ENCODE measurements at regions not wholly inside any gene's neighbourhood (a gene's known extent, or its start where the extent isn't known, plus 50 kb on each side); places are given as distances from the start of the nearest gene placed in this dataset.

GRCh38 chr14:98278800-98279199 is 993.2 kb downstream of the BCL11B start:
- Histone ChIP-seq H3K4me1 (ENCODE audit: control insufficient read depth in 1 of 2, extremely low read depth in 1 of 2, insufficient read depth in 2 of 2, low read length in 2 of 2) (no peaks in the 10 kb centered on the region), H3K27ac (ENCODE audit: low read length) (no peak overlapping the region), H3K27me3 (replicated peaks in 1 of 2; ENCODE audit: control insufficient read depth in 2 of 2, extremely low read depth in 1 of 2, insufficient read depth in 2 of 2, low read length in 1 of 2) (no peaks in the 10 kb centered on the region), H3K4me3 (ENCODE audit: control insufficient read depth in 1 of 2, extremely low read depth in 1 of 2, low read length in 1 of 2) (no peak overlapping the region), H3K9me3 (no peaks in the 10 kb centered on the region), H3K36me3 (ENCODE audit: control insufficient read depth in 2 of 2, extremely low read depth in 1 of 2, insufficient read depth in 1 of 2, low read length in 1 of 2) (no peaks in the 10 kb centered on the region)
- no peaks in the 10 kb centered on the region for H3K27me3 Mint-ChIP-seq
- 92% methylated on average over 2 of the region's 3 CpGs for WGBS (ENCODE audit: insufficient coverage)
- POLR2A ChIA-PET: no interaction called here
- H3K4me1 Mint-ChIP-seq: peaks cover 0 to 3% (median 0%) of the 10 kb centered on the region in 3 donors
- H3K27ac Mint-ChIP-seq: no peak overlapping the region
- CTCF ChIA-PET: interaction anchor here in 1 of 2 donors (0.6 kb wide), 1 partner anchor 1208 kb away, joined by 3 read pairs; no protein-coding TSS in a partner anchor
- DNase-seq (no peak), ATAC-seq (replicated peaks in 1 of 4) (no peak)
- H3K36me3 Mint-ChIP-seq: peaks cover 2% of the 10 kb centered on the region
- peaks cover 7% of the 10 kb centered on the region in 3 donors for H3K9me3 Mint-ChIP-seq
- H3K4me3 Mint-ChIP-seq: no peak overlapping the region

DNA sequence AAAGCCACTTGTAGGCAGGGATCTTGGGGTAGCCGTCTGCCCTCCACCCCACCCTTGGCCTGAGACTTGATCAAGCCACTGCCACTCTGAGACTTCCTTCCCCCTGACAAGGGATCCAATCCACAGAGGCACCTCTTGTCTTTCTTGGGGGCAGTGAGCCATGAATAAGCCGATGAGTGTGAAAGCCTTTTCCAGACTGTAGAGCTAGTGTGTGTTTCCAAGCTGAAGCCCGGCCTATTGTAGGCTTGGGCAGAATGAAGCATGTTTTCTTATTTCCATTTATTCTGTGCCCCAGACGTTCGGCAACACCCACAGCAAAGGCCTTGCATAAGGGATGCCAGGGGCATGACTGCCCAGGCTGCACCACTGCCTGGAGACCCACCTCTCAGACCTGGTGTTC is 991.6 kb downstream of the BCL11B start:
- Histone ChIP-seq H3K4me3 (ENCODE audit: control insufficient read depth in 1 of 2, extremely low read depth in 1 of 2, low read length in 1 of 2) (no peak overlapping the region), H3K27ac (ENCODE audit: low read length) (no peak overlapping the region), H3K9me3 (no peaks in the 10 kb centered on the region), H3K36me3 (ENCODE audit: control insufficient read depth in 2 of 2, extremely low read depth in 1 of 2, insufficient read depth in 1 of 2, low read length in 1 of 2) (no peaks in the 10 kb centered on the region), H3K4me1 (ENCODE audit: control insufficient read depth in 1 of 2, extremely low read depth in 1 of 2, insufficient read depth in 2 of 2, low read length in 2 of 2) (no peaks in the 10 kb centered on the region), H3K27me3 (replicated peaks in 1 of 2; ENCODE audit: control insufficient read depth in 2 of 2, extremely low read depth in 1 of 2, insufficient read depth in 2 of 2, low read length in 1 of 2) (no peaks in the 10 kb centered on the region)
- Mint-ChIP-seq H3K9me3 (peaks cover 7% of the 10 kb centered on the region in 3 donors), H3K27me3 (no peaks in the 10 kb centered on the region), H3K36me3 (peaks cover 2% of the 10 kb centered on the region), H3K4me1 (peaks cover 0 to 6% (median 0%) of the 10 kb centered on the region in 3 donors), H3K4me3 (no peak overlapping the region), H3K27ac (no peak overlapping the region)
- ChIA-PET CTCF (no interaction called here), POLR2A (no interaction called here)
- WGBS (ENCODE audit: insufficient coverage): 94% methylated on average over 2 of the region's 5 CpGs
- DNase-seq: no peak
- ATAC-seq (replicated peaks in 1 of 4): no peak

GRCh38 chr14:98288825-98289224 is 983.2 kb downstream of the BCL11B start:
- H3K27ac ChIP-seq (ENCODE audit: low read length): no peak overlapping the region
- H3K36me3 ChIP-seq (ENCODE audit: control insufficient read depth in 2 of 2, extremely low read depth in 1 of 2, insufficient read depth in 1 of 2, low read length in 1 of 2): no peaks in the 10 kb centered on the region
- Mint-ChIP-seq H3K27ac (no peak overlapping the region), H3K36me3 (no peaks in the 10 kb centered on the region), H3K9me3 (peaks cover 0 to 7% (median 0%) of the 10 kb centered on the region in 3 donors), H3K4me3 (no peak overlapping the region), H3K4me1 (peaks cover 0 to 7% (median 3%) of the 10 kb centered on the region in 3 donors), H3K27me3 (no peaks in the 10 kb centered on the region)
- no peaks in the 10 kb centered on the region for H3K9me3 ChIP-seq
- no peaks in the 10 kb centered on the region for H3K4me1 ChIP-seq (ENCODE audit: control insufficient read depth in 1 of 2, extremely low read depth in 1 of 2, insufficient read depth in 2 of 2, low read length in 2 of 2)
- ATAC-seq (replicated peaks in 1 of 4): no peak
- ChIA-PET CTCF (interaction anchor here in 1 of 2 donors (0.7 kb wide), 1 partner anchor 262 kb away, joined by 6 read pairs; no protein-coding TSS in a partner anchor), POLR2A (interaction anchor here in 1 of 2 donors (0.7 kb wide), 1 partner anchor 78 kb away, joined by 8 read pairs; no protein-coding TSS in a partner anchor)
- WGBS (ENCODE audit: insufficient coverage): 100% methylated on average over 1 of the region's 6 CpGs
- DNase-seq: no peak
- no peak overlapping the region for H3K4me3 ChIP-seq (ENCODE audit: control insufficient read depth in 1 of 2, extremely low read depth in 1 of 2, low read length in 1 of 2)
- no peaks in the 10 kb centered on the region for H3K27me3 ChIP-seq (replicated peaks in 1 of 2; ENCODE audit: control insufficient read depth in 2 of 2, extremely low read depth in 1 of 2, insufficient read depth in 2 of 2, low read length in 1 of 2)

GRCh38 chr14:98290596-98290995 is 981.4 kb downstream of the BCL11B start:
- Mint-ChIP-seq H3K36me3 (no peaks in the 10 kb centered on the region), H3K27me3 (no peaks in the 10 kb centered on the region), H3K9me3 (peaks cover 0 to 7% (median 0%) of the 10 kb centered on the region in 3 donors), H3K4me3 (no peak overlapping the region), H3K27ac (no peak overlapping the region), H3K4me1 (peaks cover 0 to 4% (median 3%) of the 10 kb centered on the region in 3 donors)
- Histone ChIP-seq H3K27me3 (replicated peaks in 1 of 2; ENCODE audit: control insufficient read depth in 2 of 2, extremely low read depth in 1 of 2, insufficient read depth in 2 of 2, low read length in 1 of 2) (no peaks in the 10 kb centered on the region), H3K27ac (ENCODE audit: low read length) (no peak overlapping the region), H3K4me1 (ENCODE audit: control insufficient read depth in 1 of 2, extremely low read depth in 1 of 2, insufficient read depth in 2 of 2, low read length in 2 of 2) (no peaks in the 10 kb centered on the region), H3K4me3 (ENCODE audit: control insufficient read depth in 1 of 2, extremely low read depth in 1 of 2, low read length in 1 of 2) (no peak overlapping the region), H3K36me3 (ENCODE audit: control insufficient read depth in 2 of 2, extremely low read depth in 1 of 2, insufficient read depth in 1 of 2, low read length in 1 of 2) (no peaks in the 10 kb centered on the region), H3K9me3 (no peaks in the 10 kb centered on the region)
- no peak for ATAC-seq (replicated peaks in 1 of 4)
- ChIA-PET POLR2A (no interaction called here), CTCF (no interaction called here)
- DNase-seq: no peak
- WGBS (ENCODE audit: insufficient coverage): 100% methylated on average over 1 of the region's 4 CpGs

DNA sequence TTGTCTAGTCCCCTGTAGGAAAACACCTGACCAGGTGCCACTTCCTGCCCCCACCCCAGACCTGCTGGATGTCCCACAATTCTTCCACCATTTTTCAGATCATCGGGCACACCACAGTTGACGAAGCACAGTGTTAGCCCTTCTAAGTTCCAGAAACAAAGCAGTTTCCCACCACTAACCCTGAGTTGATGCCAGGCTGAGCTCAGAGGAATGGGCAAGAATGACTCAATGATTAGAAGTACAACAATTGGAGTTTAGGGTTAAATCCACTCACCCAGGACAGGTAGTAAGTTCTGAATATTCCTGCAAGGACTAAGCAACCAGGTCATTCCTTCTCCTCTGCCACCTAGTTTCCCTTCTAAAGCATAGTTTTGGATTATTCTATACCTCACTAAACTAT is 979.8 kb downstream of the BCL11B start:
- Mint-ChIP-seq H3K27me3 (no peaks in the 10 kb centered on the region), H3K27ac (no peak overlapping the region), H3K4me3 (no peak overlapping the region), H3K36me3 (no peaks in the 10 kb centered on the region), H3K4me1 (peaks cover 0 to 4% (median 3%) of the 10 kb centered on the region in 3 donors), H3K9me3 (no peaks in the 10 kb centered on the region)
- H3K36me3 ChIP-seq (ENCODE audit: control insufficient read depth in 2 of 2, extremely low read depth in 1 of 2, insufficient read depth in 1 of 2, low read length in 1 of 2): no peaks in the 10 kb centered on the region
- H3K4me1 ChIP-seq (ENCODE audit: control insufficient read depth in 1 of 2, extremely low read depth in 1 of 2, insufficient read depth in 2 of 2, low read length in 2 of 2): no peaks in the 10 kb centered on the region
- H3K27me3 ChIP-seq (replicated peaks in 1 of 2; ENCODE audit: control insufficient read depth in 2 of 2, extremely low read depth in 1 of 2, insufficient read depth in 2 of 2, low read length in 1 of 2): no peaks in the 10 kb centered on the region
- WGBS (ENCODE audit: insufficient coverage): no CpG with 5 or more reads among the region's 2 CpGs
- DNase-seq: no peak
- H3K4me3 ChIP-seq (ENCODE audit: control insufficient read depth in 1 of 2, extremely low read depth in 1 of 2, low read length in 1 of 2): no peak overlapping the region
- ChIA-PET CTCF (no interaction called here), POLR2A (no interaction called here)
- H3K9me3 ChIP-seq: no peaks in the 10 kb centered on the region
- ATAC-seq (replicated peaks in 1 of 4): no peak
- no peak overlapping the region for H3K27ac ChIP-seq (ENCODE audit: low read length)

DNA sequence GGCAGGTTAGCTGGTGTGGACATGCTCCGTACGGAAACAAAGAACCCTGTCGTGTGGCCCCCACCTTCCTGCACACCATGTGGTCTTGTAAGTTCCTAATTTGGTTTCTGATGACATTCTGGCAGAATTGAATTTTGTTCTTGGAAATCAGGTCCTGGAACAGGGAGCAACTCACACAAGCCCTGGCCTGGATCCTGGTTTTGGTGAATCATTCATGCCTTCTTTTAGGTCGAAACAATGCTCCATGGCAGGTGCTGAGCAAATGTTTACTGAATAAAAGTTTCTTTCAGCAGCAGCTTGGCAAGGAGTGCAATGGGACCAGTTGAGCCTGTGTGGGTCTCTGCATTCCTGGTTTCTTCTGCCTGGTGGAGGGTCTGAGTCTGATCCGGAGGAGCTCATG is 978.4 kb downstream of the BCL11B start:
- ChIA-PET POLR2A (interaction anchor here in 1 of 2 donors (0.6 kb wide), 1 partner anchor 893 kb away, joined by 3 read pairs; no protein-coding TSS in a partner anchor), CTCF (no interaction called here)
- no peak overlapping the region for H3K4me3 ChIP-seq (ENCODE audit: control insufficient read depth in 1 of 2, extremely low read depth in 1 of 2, low read length in 1 of 2)
- H3K27me3 Mint-ChIP-seq: no peaks in the 10 kb centered on the region
- no peak for DNase-seq
- H3K36me3 ChIP-seq (ENCODE audit: control insufficient read depth in 2 of 2, extremely low read depth in 1 of 2, insufficient read depth in 1 of 2, low read length in 1 of 2): no peaks in the 10 kb centered on the region
- no peak overlapping the region for H3K27ac Mint-ChIP-seq
- no peak overlapping the region for H3K27ac ChIP-seq (ENCODE audit: low read length)
- H3K27me3 ChIP-seq (replicated peaks in 1 of 2; ENCODE audit: control insufficient read depth in 2 of 2, extremely low read depth in 1 of 2, insufficient read depth in 2 of 2, low read length in 1 of 2): no peaks in the 10 kb centered on the region
- WGBS (ENCODE audit: insufficient coverage): 92% methylated on average over 3 of the region's 5 CpGs
- no peak for ATAC-seq (replicated peaks in 1 of 4)
- no peak overlapping the region for H3K4me3 Mint-ChIP-seq
- H3K9me3 ChIP-seq: no peaks in the 10 kb centered on the region
- no peaks in the 10 kb centered on the region for H3K9me3 Mint-ChIP-seq
- no peaks in the 10 kb centered on the region for H3K36me3 Mint-ChIP-seq
- H3K4me1 ChIP-seq (ENCODE audit: control insufficient read depth in 1 of 2, extremely low read depth in 1 of 2, insufficient read depth in 2 of 2, low read length in 2 of 2): no peaks in the 10 kb centered on the region
- H3K4me1 Mint-ChIP-seq: peaks cover 0 to 10% (median 9%) of the 10 kb centered on the region in 3 donors

- no peak overlapping the region for H3K27ac Mint-ChIP-seq
- no peaks in the 10 kb centered on the region for H3K27me3 Mint-ChIP-seq
- Histone ChIP-seq H3K9me3 (no peaks in the 10 kb centered on the region), H3K27ac (ENCODE audit: low read length) (no peak overlapping the region), H3K4me3 (ENCODE audit: control insufficient read depth in 1 of 2, extremely low read depth in 1 of 2, low read length in 1 of 2) (no peak overlapping the region), H3K4me1 (ENCODE audit: control insufficient read depth in 1 of 2, extremely low read depth in 1 of 2, insufficient read depth in 2 of 2, low read length in 2 of 2) (no peaks in the 10 kb centered on the region), H3K36me3 (ENCODE audit: control insufficient read depth in 2 of 2, extremely low read depth in 1 of 2, insufficient read depth in 1 of 2, low read length in 1 of 2) (no peaks in the 10 kb centered on the region), H3K27me3 (replicated peaks in 1 of 2; ENCODE audit: control insufficient read depth in 2 of 2, extremely low read depth in 1 of 2, insufficient read depth in 2 of 2, low read length in 1 of 2) (no peaks in the 10 kb centered on the region)
- no peak for ATAC-seq (replicated peaks in 1 of 4)
- DNase-seq: no peak
- H3K9me3 Mint-ChIP-seq: no peaks in the 10 kb centered on the region
- ChIA-PET CTCF (no interaction called here), POLR2A (interaction anchor here in 1 of 2 donors (0.6 kb wide), 1 partner anchor 19 kb away, joined by 3 read pairs; no protein-coding TSS in a partner anchor)
- peaks cover 7 to 29% (median 11%) of the 10 kb centered on the region in 3 donors for H3K4me1 Mint-ChIP-seq
- WGBS (ENCODE audit: insufficient coverage): 100% methylated on average over 3 of the region's 7 CpGs
- no peaks in the 10 kb centered on the region for H3K36me3 Mint-ChIP-seq
- no peak overlapping the region for H3K4me3 Mint-ChIP-seq
These were observed 975.1 kb downstream of the BCL11B start for GRCh38 chr14:98296895-98297294.
